ENCODE measurements at regions not wholly inside any gene's neighbourhood (a gene's known extent, or its start where the extent isn't known, plus 50 kb on each side); places are given as distances from the start of the nearest gene placed in this dataset.

- intact Hi-C loops (cut with micrococcal nuclease): no loop called here
Observed at GRCh38 chr5:175195698-175196656, 248.0 kb downstream of the DRD1 start.

GRCh38 chr5:175181331-175181730, 262.7 kb downstream of the DRD1 start:
- intact Hi-C loops (cut with micrococcal nuclease): no loop called here

- intact Hi-C loops (cut with micrococcal nuclease): no loop called here
Observed at GRCh38 chr5:175170899-175171298, 273.1 kb downstream of the DRD1 start.

- intact Hi-C loops (cut with micrococcal nuclease): no loop called here
Observed at GRCh38 chr5:175168882-175169507, 275.0 kb downstream of the DRD1 start.

GRCh38 chr5:175166026-175166425, 278.0 kb downstream of the DRD1 start:
- intact Hi-C loops (cut with micrococcal nuclease): no loop called here

- intact Hi-C loops (cut with micrococcal nuclease): no loop called here
Observed at GRCh38 chr5:175163586-175164275, 280.3 kb downstream of the DRD1 start.

- intact Hi-C loops (cut with micrococcal nuclease): no loop called here
Observed at GRCh38 chr5:175162036-175162435, 281.9 kb downstream of the DRD1 start.

- intact Hi-C loops (cut with micrococcal nuclease): no loop called here
Observed at GRCh38 chr5:175159956-175160355, 284.0 kb downstream of the DRD1 start.

GRCh38 chr5:175148636-175149172, 295.3 kb downstream of the DRD1 start:
- intact Hi-C loops (cut with micrococcal nuclease): no loop called here

GRCh38 chr5:175146733-175147132, 297.2 kb downstream of the DRD1 start:
- intact Hi-C loops (cut with micrococcal nuclease): no loop called here

GRCh38 chr5:175141421-175141820, 302.6 kb downstream of the DRD1 start:
- intact Hi-C loops (cut with micrococcal nuclease): no loop called here

- intact Hi-C loops (cut with micrococcal nuclease): no loop called here
Observed at GRCh38 chr5:175133185-175133584, 310.8 kb downstream of the DRD1 start.

- intact Hi-C loops (cut with micrococcal nuclease): no loop called here
Observed at GRCh38 chr5:175131432-175131831, 312.6 kb downstream of the DRD1 start.

GRCh38 chr5:175129619-175130018, 314.4 kb downstream of the DRD1 start:
- intact Hi-C loops (cut with micrococcal nuclease): no loop called here

GRCh38 chr5:175129121-175129520, 314.9 kb downstream of the DRD1 start:
- intact Hi-C loops (cut with micrococcal nuclease): no loop called here

- intact Hi-C loops (cut with micrococcal nuclease): no loop called here
Observed at GRCh38 chr5:175124821-175125220, 319.2 kb downstream of the DRD1 start.

GRCh38 chr5:175124251-175124813, 319.6 kb downstream of the DRD1 start:
- intact Hi-C loops (cut with micrococcal nuclease): no loop called here

- intact Hi-C loops (cut with micrococcal nuclease): no loop called here
Observed at GRCh38 chr5:175123542-175123941, 320.4 kb downstream of the DRD1 start.

GRCh38 chr5:175121457-175121856, 322.5 kb downstream of the DRD1 start:
- intact Hi-C loops (cut with micrococcal nuclease): no loop called here

GRCh38 chr5:175120412-175120811, 323.6 kb downstream of the DRD1 start:
- intact Hi-C loops (cut with micrococcal nuclease): no loop called here

GRCh38 chr5:175118700-175119309, 325.2 kb downstream of the DRD1 start:
- intact Hi-C loops (cut with micrococcal nuclease): no loop called here
